Fibroblast of villous mesenchyme (primary cell): ENCODE measurements at regions not wholly inside any gene's neighbourhood (a gene's known extent, or its start where the extent isn't known, plus 50 kb on each side); places are given as distances from the start of the nearest gene placed in this dataset.

Experiments
- DNase-seq: peaks from one replicate; pipeline ENCODE4 v3.0.0-alpha.2; 2010; ENCODE audit warnings: low read depth
- H3K4me3 ChIP-seq: 2 replicates; pipeline ENCODE4 v1.5.1; 2011; ENCODE audit warnings: low read depth, mild to moderate bottlenecking, low read length
- TF ChIP-seq, protein P1 (sequence below): IDR thresholded peaks from 2 replicates; pipeline ENCODE4 v1.5.1; 2012; ENCODE audit warnings: low read depth, mild to moderate bottlenecking, low read length; ENCODE audit not compliant: insufficient read depth

DNA sequence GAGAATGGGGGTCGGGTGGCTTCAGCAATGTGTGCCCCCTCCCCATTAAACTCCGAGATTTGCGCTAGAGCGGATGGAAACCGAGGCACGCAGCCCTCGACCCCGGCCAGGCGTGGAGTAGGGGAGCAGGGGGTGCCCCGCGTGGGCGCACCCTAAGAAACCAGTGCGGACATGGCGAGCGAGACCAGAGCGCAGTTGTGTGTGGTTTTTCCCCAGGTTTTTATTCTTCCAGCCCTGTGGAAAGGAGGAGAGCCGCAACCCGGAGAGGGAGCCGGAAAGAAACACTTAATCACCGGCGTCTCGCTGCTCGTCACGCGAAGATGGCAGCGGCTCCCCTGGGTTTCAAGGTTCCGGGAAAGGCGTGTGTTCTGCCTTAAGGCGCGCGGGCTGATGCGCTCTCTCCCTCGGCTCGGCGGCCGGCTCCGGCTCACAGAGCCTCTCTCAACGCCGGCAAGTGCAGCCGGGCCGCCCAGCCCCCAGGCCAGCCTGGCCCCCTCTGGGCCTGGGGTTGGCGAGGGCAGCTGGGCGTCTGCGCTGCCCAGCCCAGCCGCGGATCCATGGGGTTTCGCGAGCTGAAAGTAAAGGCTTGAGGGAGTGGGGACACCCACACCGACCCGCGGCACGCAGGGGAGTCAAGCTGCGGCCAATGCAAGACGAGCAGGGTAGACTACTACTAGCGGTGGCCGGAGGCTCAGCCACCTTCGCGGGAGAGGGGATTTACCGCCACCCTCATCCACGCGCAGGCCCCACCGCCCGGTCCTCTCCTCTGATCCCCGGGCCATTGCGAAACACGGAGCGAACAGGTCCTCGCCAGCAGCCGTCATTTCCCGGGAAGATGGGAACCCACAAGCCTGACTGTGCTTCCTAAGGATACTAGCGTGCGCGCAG is 74.0 kb upstream of the BCOR start:
- peak; percentile 78 for DNase-seq
- peak overlapping the region; percentile 44 for H3K4me3 ChIP-seq
- TF ChIP-seq, protein P1, sequence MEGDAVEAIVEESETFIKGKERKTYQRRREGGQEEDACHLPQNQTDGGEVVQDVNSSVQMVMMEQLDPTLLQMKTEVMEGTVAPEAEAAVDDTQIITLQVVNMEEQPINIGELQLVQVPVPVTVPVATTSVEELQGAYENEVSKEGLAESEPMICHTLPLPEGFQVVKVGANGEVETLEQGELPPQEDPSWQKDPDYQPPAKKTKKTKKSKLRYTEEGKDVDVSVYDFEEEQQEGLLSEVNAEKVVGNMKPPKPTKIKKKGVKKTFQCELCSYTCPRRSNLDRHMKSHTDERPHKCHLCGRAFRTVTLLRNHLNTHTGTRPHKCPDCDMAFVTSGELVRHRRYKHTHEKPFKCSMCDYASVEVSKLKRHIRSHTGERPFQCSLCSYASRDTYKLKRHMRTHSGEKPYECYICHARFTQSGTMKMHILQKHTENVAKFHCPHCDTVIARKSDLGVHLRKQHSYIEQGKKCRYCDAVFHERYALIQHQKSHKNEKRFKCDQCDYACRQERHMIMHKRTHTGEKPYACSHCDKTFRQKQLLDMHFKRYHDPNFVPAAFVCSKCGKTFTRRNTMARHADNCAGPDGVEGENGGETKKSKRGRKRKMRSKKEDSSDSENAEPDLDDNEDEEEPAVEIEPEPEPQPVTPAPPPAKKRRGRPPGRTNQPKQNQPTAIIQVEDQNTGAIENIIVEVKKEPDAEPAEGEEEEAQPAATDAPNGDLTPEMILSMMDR: no peak

- TF ChIP-seq, protein P1: no peak
- peak; percentile 70 for DNase-seq
- peak overlapping the region; percentile 44 for H3K4me3 ChIP-seq
These were observed 73.2 kb upstream of the BCOR start for GRCh38 chrX:40170830-40171512.

GRCh38 chrX:40169193-40170101 is 71.7 kb upstream of the BCOR start:
- TF ChIP-seq, protein P1: peak; percentile 57
- peak; percentile 88 for DNase-seq
- no peak overlapping the region for H3K4me3 ChIP-seq

DNA sequence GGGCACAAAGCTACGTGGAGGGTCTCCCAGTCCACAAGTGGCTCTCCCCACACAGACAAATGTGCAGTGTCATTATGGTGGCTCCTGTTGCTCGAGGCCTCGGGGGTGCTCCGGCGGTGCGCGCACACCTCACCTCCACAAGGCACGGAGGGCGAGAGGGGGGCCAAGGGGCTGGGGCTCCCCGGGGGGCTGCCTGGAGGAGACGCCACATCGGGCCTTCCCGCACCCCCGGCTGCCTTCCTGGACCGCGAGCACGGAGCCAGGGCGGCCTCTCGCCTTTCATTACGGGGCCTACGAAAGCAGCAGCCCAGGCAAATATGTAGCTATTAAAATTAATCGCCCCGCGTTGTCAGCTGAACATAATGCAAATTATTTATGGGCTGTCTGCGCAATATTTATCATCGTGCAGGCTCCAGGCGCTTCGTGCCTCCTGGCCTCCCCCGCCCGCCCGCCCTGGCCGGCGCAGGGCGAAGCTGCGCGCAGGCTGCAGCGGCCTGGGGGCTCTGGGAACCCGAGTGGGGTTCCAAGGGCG is 70.8 kb upstream of the BCOR start:
- TF ChIP-seq, protein P1: no peak
- DNase-seq: no peak
- no peak overlapping the region for H3K4me3 ChIP-seq

GRCh38 chrX:40167850-40168479 is 70.2 kb upstream of the BCOR start:
- DNase-seq: no peak
- TF ChIP-seq, protein P1: no peak
- H3K4me3 ChIP-seq: peak overlapping the region; percentile 35

DNA sequence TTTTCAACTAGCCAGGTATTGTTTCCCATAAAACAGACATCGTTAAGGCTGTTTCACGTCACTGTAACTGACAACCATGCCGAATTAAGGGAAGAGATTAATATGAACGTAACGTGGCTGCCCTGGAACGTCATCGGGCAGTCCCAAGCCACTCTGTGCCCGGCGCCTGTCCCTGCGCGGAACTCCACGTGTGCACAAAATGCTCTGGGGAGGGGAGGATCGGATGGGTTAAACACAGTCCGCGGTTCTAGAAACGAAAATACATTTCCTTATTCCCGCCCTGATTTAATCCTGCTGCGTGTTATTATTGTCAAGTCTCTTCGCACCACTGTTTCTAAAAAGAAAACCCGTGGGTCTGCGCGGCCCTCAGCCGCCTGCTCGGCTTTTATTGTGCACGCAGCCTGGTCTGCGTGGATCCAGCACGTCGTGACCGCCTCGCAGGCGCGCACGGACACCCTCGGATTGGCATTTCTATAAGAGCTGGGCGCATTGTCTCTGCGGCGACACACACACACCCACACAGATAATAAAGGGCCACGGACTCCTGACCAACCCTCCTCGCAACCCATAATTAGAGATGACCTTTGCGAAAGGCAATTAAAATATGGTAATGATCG is 69.6 kb upstream of the BCOR start:
- DNase-seq: no peak
- TF ChIP-seq, protein P1: no peak
- H3K4me3 ChIP-seq: peak overlapping the region; percentile 35
